Mucosa of stomach (tissue), 1 donor: ENCODE measurements at regions not wholly inside any gene's neighbourhood (a gene's known extent, or its start where the extent isn't known, plus 50 kb on each side); places are given as distances from the start of the nearest gene placed in this dataset.
"Not testable (repeated sequence)": the region's sequence is repeated elsewhere in the genome, so short reads cannot be mapped to it uniquely, and the experiment has no call there.

Experiments
- H3K27me3 ChIP-seq: one replicate; pipeline ENCODE4 v1.7.0; 2013; ENCODE audit warnings: mild to moderate bottlenecking, low read length; ENCODE audit not compliant: control insufficient read depth, insufficient read depth
- H3K36me3 ChIP-seq: one replicate; pipeline ENCODE4 v1.7.0; 2013; ENCODE audit warnings: low read length; ENCODE audit not compliant: control insufficient read depth, insufficient read depth
- H3K4me1 ChIP-seq: one replicate; pipeline ENCODE4 v1.7.0; 2013; ENCODE audit warnings: mild to moderate bottlenecking, low read length; ENCODE audit not compliant: control insufficient read depth, insufficient read depth
- H3K4me3 ChIP-seq: one replicate; pipeline ENCODE4 v1.7.0; 2013; ENCODE audit warnings: low read length
- H3K9ac ChIP-seq: one replicate; pipeline ENCODE4 v1.7.0; 2013; ENCODE audit warnings: mild to moderate bottlenecking, low read length, moderate library complexity
- H3K9me3 ChIP-seq: one replicate; pipeline ENCODE4 v1.7.0; 2013; ENCODE audit warnings: mild to moderate bottlenecking, low read length, moderate library complexity; ENCODE audit not compliant: control insufficient read depth
- donor health status: Pancreatic carcinoma.

DNA sequence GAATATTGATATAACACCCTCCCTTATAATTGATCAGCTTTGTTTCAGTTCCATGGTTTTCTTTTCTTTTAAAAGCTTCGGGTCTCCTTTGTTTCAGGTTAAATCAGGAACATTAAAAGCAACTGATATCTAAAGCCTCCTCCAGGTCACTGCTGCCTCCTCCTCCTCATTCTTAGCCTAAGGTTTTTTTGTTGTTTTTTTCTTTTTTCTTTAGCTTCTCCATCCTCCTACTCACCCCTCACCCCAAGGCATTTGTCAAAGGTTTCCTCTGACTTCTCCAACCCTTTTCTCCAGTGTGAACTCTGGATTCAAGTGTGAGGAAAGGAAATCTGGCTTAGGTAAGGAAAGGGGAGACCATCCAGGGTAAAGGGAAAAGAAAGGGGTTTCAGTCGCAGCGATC is 420.2 kb upstream of the NFE2L3 start:
- no peak overlapping the region for H3K4me3 ChIP-seq
- no peaks in the 10 kb centered on the region for H3K4me1 ChIP-seq
- no peaks in the 10 kb centered on the region for H3K9me3 ChIP-seq

DNA sequence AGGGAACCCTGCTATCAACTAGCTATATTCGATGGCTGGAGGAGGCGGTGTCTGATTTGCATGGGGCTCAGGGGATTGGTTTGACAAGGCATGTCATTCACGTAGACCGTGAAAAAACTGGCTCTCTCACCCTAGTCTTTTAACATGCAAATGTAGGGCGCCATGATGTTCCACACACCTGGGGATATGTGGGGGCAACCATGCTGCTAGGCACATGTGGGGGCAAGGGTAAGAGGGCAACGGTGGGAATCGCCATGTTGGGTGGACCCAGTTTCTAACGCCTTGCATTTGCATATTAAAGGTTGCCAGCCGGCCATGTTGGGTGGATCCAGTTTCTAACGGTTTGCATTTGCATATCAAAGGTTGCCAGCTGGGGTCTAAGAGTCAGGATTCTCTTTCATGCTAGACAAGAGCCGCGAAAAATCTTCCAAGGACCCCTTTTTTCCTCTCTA is 419.2 kb upstream of the NFE2L3 start:
- no peaks in the 10 kb centered on the region for H3K27me3 ChIP-seq
- H3K4me1 ChIP-seq = no peaks in the 10 kb centered on the region
- no peaks in the 10 kb centered on the region for H3K9me3 ChIP-seq
- H3K4me3 ChIP-seq = no peak overlapping the region
- no peaks in the 10 kb centered on the region for H3K36me3 ChIP-seq
- H3K9ac ChIP-seq = no peak overlapping the region

More for the DNA sequence above, 420.2 kb upstream of the NFE2L3 start:
- Histone ChIP-seq H3K36me3 (no peaks in the 10 kb centered on the region), H3K27me3 (no peaks in the 10 kb centered on the region), H3K9ac (no peak overlapping the region)

DNA sequence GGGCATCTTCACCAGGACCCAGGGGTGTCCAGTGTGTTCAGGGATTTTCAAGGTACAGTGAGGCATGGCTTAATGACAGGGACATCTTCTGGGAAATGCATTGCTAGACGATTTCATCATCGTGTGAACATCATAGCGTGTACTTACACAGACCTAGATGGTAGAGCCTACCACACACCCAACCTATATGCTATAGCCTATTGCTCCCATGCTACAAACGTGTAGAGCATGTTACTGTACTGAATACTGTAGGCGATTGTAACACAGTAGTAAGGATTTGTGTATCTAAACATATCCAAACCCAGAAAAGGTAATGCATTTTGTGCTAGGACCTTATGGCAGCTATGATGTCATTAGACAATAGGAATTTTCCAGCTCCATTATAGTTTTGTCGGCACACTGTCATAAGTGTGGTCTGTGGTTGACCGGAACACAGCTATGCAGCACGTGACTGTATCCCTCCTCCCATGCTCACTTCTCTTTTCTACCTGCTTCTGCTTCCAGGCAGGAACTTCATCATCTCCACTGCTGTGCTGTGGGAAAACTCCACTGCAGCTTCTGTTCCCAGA is 416.2 kb upstream of the NFE2L3 start:
- Histone ChIP-seq H3K4me1 (no peaks in the 10 kb centered on the region), H3K4me3 (no peak overlapping the region)

DNA sequence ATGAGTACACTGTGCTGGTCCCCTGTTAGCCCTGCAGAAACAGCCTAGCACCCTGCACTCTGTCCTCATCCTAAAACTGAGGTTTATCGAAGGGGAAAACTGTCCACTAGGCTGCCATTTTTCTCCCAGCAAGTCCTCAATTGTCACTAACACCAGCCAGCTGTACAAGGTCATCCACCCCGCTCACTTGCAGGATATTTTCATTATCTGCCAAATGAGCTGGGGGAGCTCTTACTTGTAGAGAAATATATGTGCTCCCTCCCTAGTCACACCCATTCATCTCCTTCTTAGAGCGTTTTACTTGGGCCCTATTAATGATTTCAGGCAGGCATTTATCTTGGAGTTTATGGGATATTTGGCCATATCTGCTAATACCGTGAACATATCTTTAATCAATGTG is 413.5 kb upstream of the NFE2L3 start:
- Histone ChIP-seq H3K9me3 (no peaks in the 10 kb centered on the region), H3K27me3 (no peaks in the 10 kb centered on the region)

More for the DNA sequence above, 416.2 kb upstream of the NFE2L3 start:
- Histone ChIP-seq H3K9me3 (no peaks in the 10 kb centered on the region), H3K27me3 (no peaks in the 10 kb centered on the region), H3K36me3 (no peaks in the 10 kb centered on the region), H3K9ac (no peak overlapping the region)

DNA sequence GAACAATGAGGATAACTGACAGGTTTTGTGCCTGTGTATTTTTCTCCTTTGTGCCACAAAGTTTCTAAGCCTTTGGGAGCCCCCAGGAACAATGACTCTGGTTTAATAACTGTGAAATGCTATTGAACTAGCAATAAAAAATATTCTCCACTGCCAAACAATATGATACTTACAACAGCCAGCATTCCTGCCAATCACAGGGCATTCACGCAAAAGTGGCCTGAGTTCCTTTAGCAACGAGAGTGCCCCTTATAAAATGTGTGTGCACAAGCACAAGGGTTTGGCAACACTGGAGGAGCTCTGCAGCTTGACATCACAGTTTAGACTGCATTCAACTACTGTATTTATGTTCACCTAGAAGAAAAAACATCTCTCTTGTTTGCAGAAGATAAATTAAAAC is 412.9 kb upstream of the NFE2L3 start:
- Histone ChIP-seq H3K9me3 (no peaks in the 10 kb centered on the region), H3K4me1 (no peaks in the 10 kb centered on the region), H3K9ac (no peak overlapping the region)

More for the DNA sequence above, 413.5 kb upstream of the NFE2L3 start:
- Histone ChIP-seq H3K4me1 (no peaks in the 10 kb centered on the region), H3K36me3 (no peaks in the 10 kb centered on the region), H3K9ac (no peak overlapping the region), H3K4me3 (no peak overlapping the region)

DNA sequence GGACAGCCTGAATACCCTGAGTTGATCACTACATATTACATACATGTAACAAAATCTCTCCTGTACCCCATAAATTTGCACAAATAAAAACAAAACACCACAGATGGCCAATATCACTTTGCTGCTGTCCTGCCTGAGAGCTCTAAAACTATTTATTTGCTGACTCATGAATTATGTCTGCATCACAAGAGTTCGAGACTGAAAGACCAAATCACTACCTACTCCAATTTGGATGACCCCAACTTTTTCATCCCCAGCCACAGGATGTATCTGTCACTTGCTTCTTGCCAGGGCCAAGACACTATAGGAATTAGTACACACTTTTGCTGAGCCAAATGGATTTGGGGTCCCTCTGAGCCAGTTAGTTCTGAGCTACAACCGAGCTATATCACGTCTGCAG is 409.7 kb upstream of the NFE2L3 start:
- Histone ChIP-seq H3K4me3 (no peak overlapping the region), H3K4me1 (no peaks in the 10 kb centered on the region), H3K9me3 (no peaks in the 10 kb centered on the region), H3K36me3 (no peaks in the 10 kb centered on the region), H3K9ac (no peak overlapping the region), H3K27me3 (no peaks in the 10 kb centered on the region)

More for the DNA sequence above, 412.9 kb upstream of the NFE2L3 start:
- no peak overlapping the region for H3K4me3 ChIP-seq
- no peaks in the 10 kb centered on the region for H3K27me3 ChIP-seq
- no peaks in the 10 kb centered on the region for H3K36me3 ChIP-seq

DNA sequence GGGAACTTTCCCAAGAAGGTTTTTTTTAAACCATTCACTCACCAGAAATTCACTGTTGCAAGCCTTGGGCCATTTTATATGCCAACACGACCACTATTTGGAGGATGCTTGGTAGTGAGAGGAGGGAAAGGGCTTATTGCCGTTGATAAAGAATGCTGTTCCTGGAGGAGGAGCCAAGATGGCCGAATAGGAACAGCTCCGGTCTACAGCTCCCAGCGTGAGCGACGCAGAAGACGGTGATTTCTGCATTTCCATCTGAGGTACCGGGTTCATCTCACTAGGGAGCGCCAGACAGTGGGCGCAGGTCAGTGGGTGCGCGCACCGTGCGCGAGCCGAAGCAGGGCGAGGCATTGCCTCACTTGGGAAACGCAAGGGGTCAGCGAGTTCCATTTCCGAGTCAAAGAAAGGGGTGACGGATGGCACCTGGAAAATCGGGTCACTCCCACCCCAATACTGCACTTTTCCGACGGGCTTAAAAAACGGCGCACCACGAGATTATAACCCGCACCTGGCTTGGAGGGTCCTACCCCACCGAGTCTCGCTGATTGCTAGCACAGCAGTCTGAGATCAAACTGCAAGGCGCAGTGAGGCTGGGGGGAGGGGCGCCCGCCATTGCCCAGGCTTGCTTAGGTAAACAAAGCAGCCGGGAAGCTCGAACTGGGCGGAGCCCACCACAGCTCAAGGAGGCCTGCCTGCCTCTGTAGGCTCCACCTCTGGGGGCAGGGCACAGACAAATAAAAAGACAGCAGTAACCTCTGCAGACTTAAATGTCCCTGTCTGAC is 408.1 kb upstream of the NFE2L3 start:
- H3K36me3 ChIP-seq, H3K9ac ChIP-seq, H3K27me3 ChIP-seq, H3K9me3 ChIP-seq, H3K4me1 ChIP-seq, H3K4me3 ChIP-seq: not testable (repeated sequence)

DNA sequence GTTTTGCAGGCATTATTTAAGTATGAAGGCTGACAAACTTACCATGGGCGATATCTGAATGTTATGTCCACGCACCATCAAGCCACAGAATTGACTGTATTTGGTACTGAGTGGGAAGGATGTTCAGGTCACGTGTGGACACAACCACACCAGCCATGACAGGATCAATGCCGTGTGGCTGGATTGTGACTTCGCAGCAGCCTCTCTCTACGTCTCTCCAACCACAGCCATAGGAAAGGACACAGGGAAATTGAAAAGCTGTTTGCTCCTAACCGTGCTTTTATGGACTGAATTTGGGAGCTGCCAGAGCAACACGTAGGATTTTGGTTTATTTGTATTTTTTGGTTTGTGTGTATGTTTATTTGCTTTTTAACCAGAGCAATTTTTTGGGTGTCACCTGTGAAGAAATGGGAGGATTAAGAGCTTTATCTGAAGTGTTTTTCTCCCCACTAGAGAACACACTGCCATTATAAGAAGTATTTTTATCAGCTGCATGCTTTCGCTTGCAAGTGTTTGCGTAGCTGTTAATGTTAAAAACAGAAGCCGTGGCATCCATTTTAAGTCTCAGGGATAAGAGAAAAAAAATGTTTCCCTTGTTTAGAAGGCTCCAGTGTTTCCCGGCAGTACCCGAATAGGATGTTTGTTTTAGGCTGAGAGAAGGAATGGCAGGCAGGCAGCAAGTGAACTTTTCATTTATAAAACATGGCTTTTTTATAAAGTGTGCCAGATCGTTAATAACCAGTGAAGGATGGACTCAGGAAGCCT is 401.1 kb upstream of the NFE2L3 start:
- H3K4me3 ChIP-seq = no peak overlapping the region

DNA sequence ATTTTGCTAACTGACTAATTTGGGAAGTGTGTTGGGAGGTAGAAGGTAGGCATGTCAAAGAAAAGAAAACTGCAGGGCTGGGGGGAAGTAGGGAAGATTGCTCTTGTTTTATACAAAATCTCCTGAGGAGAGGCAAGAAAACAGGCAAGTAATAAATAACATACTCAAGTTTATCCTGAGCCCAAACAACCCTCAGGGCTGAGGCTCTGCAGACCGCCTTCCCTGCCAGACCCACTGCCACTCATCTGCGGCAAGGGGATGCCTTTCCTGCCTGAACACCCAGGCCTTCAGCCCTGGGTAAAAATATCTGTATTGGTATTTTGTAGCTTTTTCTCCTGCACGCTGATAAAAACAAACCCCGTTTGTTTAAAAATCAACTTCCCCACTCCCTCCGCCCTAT is 399.8 kb upstream of the NFE2L3 start:
- H3K36me3 ChIP-seq = no peaks in the 10 kb centered on the region
- H3K9me3 ChIP-seq = no peaks in the 10 kb centered on the region
- no peaks in the 10 kb centered on the region for H3K4me1 ChIP-seq
- H3K9ac ChIP-seq = no peak overlapping the region
- no peak overlapping the region for H3K4me3 ChIP-seq
- H3K27me3 ChIP-seq = no peaks in the 10 kb centered on the region

More for the DNA sequence above, 401.1 kb upstream of the NFE2L3 start:
- Histone ChIP-seq H3K9me3 (no peaks in the 10 kb centered on the region), H3K27me3 (no peaks in the 10 kb centered on the region), H3K36me3 (no peaks in the 10 kb centered on the region), H3K9ac (no peak overlapping the region), H3K4me1 (no peaks in the 10 kb centered on the region)

DNA sequence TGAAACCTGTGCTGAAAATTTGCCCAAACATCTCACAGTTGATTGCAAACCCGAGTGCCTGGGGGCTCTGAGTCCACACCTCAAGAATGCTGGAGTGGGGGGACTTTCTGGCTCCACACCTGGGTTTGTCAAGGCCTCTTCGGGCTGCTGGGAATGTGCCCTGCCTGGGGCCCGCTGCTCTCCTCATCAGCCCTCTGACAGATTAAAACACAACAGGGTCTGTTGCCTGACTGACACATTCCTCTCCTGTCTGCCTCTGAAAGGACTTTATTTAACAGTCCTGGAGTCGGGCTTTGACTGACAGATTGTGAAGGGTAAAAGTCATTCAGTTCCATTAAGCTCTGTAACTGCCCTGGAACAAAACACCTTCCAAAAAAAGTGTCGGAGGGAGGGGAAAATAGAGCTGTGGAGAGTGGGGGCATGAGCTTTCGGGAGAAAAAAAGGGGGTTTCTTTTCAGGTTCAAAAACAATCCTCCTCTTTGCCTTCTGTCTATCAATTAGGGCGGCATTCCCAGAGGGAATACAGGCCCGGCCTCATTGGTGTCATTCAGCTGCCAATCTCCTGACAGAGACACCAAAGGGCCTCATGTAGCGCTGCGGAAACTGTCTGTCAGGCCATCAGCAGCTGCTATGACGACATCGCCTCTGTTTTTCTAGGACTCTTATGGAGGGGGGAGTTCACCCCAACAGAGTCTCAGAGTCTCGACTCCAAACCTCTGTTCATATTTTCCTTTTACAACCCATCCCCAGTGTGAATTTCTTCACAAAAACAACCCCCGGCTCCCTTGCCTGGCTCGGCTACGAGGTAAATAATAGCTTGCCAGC is 398.8 kb upstream of the NFE2L3 start:
- Histone ChIP-seq H3K27me3 (no peaks in the 10 kb centered on the region), H3K36me3 (no peaks in the 10 kb centered on the region), H3K4me3 (no peak overlapping the region), H3K9ac (no peak overlapping the region), H3K4me1 (no peaks in the 10 kb centered on the region), H3K9me3 (no peaks in the 10 kb centered on the region)

DNA sequence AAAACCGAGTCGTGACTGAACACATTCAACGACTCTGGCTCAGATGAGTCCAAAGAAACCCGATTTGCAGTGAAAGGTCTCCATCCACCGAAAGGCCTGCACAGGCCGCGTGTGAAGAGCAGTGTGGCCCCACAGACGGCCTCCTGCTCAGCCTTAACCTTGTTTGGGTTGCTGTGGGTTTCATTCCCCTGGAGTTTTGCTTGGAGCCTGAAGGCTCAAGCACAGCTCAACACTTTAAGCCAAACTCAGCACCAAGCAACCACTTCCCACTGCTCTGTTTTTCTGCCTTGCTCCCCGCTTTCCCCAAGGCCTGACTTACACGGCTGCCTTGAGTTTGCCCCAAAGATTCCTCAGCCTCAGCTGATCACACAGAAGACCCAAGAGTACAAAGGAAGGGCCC is 398.2 kb upstream of the NFE2L3 start:
- H3K4me3 ChIP-seq = no peak overlapping the region
- H3K9me3 ChIP-seq = no peaks in the 10 kb centered on the region
- no peak overlapping the region for H3K9ac ChIP-seq
- H3K36me3 ChIP-seq = no peaks in the 10 kb centered on the region
- no peaks in the 10 kb centered on the region for H3K27me3 ChIP-seq
- H3K4me1 ChIP-seq = no peaks in the 10 kb centered on the region
